Karpas-422 (cell line): ENCODE measurements at regions not wholly inside any gene's neighbourhood (a gene's known extent, or its start where the extent isn't known, plus 50 kb on each side); places are given as distances from the start of the nearest gene placed in this dataset.

ENCODE experiments used
- DNase-seq: peaks from one replicate; pipeline ENCODE4 v3.0.0-alpha.2; 2015
- H2AFZ ChIP-seq: fragments of 200-600 bp; sonication (generic); 2 replicates; pipeline ENCODE4 v1.6.1; 2014; ENCODE audit warnings: antibody characterized with exemption, low read length, mixed read lengths
- H3K27ac ChIP-seq: fragments of 200-600 bp; sonication (generic); 2 replicates; pipeline ENCODE4 v1.5.1; 2014; ENCODE audit warnings: mild to moderate bottlenecking, low read length, moderate library complexity
- H3K27me3 ChIP-seq: fragments of 200-600 bp; sonication (generic); 2 replicates; pipeline ENCODE4 v1.6.1; 2014; ENCODE audit warnings: low read length, mixed read lengths
- H3K36me3 ChIP-seq: fragments of 200-600 bp; sonication (generic); 2 replicates; pipeline ENCODE4 v1.6.1; 2014; ENCODE audit warnings: low read length, mixed read lengths; ENCODE audit not compliant: insufficient read depth
- H3K4me1 ChIP-seq: fragments of 200-600 bp; sonication (generic); 2 replicates; pipeline ENCODE4 v1.6.1; 2014; ENCODE audit warnings: mild to moderate bottlenecking, low read length, mixed read lengths
- H3K4me2 ChIP-seq: fragments of 200-600 bp; sonication (generic); 2 replicates; pipeline ENCODE4 v1.6.1; 2014; ENCODE audit warnings: low read length, low read depth, mild to moderate bottlenecking; ENCODE audit not compliant: poor library complexity, severe bottlenecking
- H3K4me3 ChIP-seq: fragments of 200-600 bp; sonication (generic); 2 replicates; pipeline ENCODE4 v1.5.1; 2014; ENCODE audit warnings: mild to moderate bottlenecking, antibody characterized with exemption, low read length, mixed read lengths
- H3K79me2 ChIP-seq: fragments of 200-600 bp; sonication (generic); 2 replicates; pipeline ENCODE4 v1.6.1; 2014; ENCODE audit warnings: mild to moderate bottlenecking, low read length, mixed read lengths
- H3K9ac ChIP-seq: fragments of 200-600 bp; sonication (generic); 2 replicates; pipeline ENCODE4 v1.6.0; 2014; ENCODE audit warnings: low read length
- H3K9me2 ChIP-seq: fragments of 200-600 bp; sonication (generic), shearing (Covaris generic); replicated peaks from 2 replicates; pipeline ENCODE4 v1.6.0; 2014; ENCODE audit warnings: mild to moderate bottlenecking, low read length, moderate library complexity; ENCODE audit not compliant: insufficient read depth
- H3K9me3 ChIP-seq: fragments of 300-700, 200-600 bp; sonication (generic); 2 replicates; pipeline ENCODE4 v1.6.1; 2014; ENCODE audit warnings: low read length, mixed read lengths
- H4K20me1 ChIP-seq: fragments of 200-600 bp; sonication (generic); 2 replicates; pipeline ENCODE4 v1.6.1; 2014; ENCODE audit warnings: mild to moderate bottlenecking, antibody characterized with exemption, low read length, low read depth; ENCODE audit not compliant: insufficient read depth

DNA sequence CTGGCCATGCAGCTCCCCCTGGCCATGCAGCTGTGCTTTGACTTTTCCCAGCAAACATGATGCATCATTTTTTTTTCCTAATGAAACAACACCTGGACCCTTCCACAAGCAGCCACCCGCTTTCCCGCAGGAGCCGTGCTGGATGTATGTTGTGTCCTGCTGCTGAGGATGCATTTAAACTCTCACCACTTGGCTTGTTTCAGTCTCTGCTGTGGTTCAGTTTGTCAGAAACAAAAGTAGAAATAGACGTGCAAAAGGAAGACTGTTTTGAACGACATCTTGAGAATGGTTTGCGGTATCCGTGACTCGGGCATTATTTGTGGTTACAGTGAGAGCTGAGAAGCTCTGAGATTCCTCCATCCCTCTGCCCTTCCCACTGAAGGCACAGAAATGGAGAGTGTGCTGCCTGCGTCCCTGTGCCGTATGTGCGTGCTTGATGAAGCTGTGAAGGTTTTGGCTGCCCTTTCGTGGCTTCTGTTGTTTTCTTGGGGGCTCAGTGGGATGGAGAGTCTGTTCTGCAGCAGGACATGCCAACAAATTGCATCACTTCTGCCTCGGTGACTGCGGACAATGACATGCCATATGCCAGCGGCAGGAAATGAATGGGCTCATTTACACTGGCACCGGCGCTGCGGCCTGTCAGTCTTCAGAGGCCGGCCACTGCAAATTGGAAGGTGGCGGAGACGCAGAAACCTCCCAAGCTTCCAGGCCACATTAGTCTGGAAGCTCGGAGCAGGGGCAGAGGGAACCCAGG lies 417.7 kb upstream of the SALL3 start:
- Histone ChIP-seq H3K4me3 (no peak overlapping the region), H3K27me3 (no peaks in the 10 kb centered on the region), H3K27ac (no peak overlapping the region), H4K20me1 (no peaks in the 10 kb centered on the region), H3K79me2 (no peaks in the 10 kb centered on the region), H3K4me1 (no peaks in the 10 kb centered on the region), H3K4me2 (no peak overlapping the region), H3K9me3 (no peaks in the 10 kb centered on the region), H2AFZ (no peak overlapping the region), H3K36me3 (no peaks in the 10 kb centered on the region), H3K9me2 (no peaks in the 10 kb centered on the region), H3K9ac (no peak overlapping the region)
- DNase-seq = no peak

DNA sequence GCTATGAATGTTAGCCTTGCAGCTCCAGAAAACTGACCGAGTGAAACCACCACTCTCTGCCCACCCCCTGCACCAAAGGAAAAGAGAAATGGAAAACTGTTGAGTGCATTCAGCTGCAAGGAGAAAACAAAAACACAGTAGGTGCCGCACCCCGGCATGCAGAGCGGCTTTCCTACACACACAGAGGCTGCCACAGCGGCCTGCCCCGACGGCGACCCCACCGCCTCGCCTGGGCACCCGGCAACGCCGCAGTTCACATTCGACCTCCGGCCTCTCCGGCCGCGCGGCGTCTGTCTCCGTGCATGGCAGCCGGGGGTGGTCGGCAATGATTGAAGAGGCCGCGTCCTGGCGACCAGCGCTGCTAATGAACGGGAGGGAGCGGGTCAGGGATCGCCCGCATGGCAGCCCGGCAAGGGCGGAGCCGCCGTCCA lies 417.1 kb upstream of the SALL3 start:
- no peak overlapping the region for H3K4me3 ChIP-seq
- H3K36me3 ChIP-seq = no peaks in the 10 kb centered on the region
- no peak for DNase-seq
- no peaks in the 10 kb centered on the region for H3K9me3 ChIP-seq
- H3K79me2 ChIP-seq = no peaks in the 10 kb centered on the region
- H3K9ac ChIP-seq = no peak overlapping the region
- no peak overlapping the region for H3K4me2 ChIP-seq
- H3K27ac ChIP-seq = no peak overlapping the region
- no peaks in the 10 kb centered on the region for H3K9me2 ChIP-seq
- no peaks in the 10 kb centered on the region for H3K27me3 ChIP-seq
- H4K20me1 ChIP-seq = no peaks in the 10 kb centered on the region
- H3K4me1 ChIP-seq = no peaks in the 10 kb centered on the region
- no peak overlapping the region for H2AFZ ChIP-seq

DNA sequence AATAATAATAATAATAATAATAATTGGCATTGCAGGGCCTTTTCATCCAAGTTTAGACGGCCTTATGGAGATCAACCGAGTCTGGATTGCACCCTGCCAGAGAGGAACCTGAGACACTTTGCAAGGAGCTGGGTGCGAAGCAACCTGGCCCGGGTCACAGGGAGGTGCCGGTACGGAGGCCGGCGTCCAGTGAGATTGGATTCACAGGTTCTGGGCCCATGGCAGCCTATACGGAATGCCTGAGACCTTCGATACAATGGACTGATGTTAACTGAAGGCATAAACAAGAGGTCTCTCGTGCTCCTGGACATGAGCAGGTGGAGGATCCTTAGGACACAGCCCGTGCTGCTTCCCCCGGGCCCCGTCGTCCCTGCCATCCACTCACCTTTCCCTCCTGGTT lies 416.5 kb upstream of the SALL3 start:
- Histone ChIP-seq H4K20me1 (no peaks in the 10 kb centered on the region), H2AFZ (no peak overlapping the region), H3K4me3 (no peak overlapping the region), H3K79me2 (no peaks in the 10 kb centered on the region), H3K9me2 (no peaks in the 10 kb centered on the region), H3K27me3 (no peaks in the 10 kb centered on the region), H3K4me2 (no peak overlapping the region), H3K36me3 (no peaks in the 10 kb centered on the region), H3K27ac (no peak overlapping the region), H3K9me3 (no peaks in the 10 kb centered on the region), H3K4me1 (no peaks in the 10 kb centered on the region), H3K9ac (no peak overlapping the region)
- no peak for DNase-seq

DNA sequence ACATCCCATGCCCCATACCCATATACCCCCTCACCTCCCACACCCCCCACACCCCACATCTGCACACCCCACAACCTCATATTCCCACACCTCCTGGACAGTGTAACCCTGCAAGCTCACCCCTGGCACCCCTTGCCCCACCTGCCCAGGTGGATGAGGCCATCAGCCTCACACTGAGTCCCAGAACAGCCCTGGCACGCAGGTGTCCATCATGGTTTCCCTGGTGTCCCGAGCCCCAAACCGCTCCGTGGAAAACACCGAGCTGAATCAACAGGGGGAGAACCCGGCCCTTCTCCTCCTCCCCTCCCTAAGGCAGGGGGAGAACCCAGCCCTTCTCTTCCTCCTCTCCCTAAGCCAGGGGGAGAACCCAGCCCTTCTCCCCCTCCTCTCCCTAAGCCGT lies 415.6 kb upstream of the SALL3 start:
- Histone ChIP-seq H3K9me3 (no peaks in the 10 kb centered on the region), H3K4me3 (no peak overlapping the region), H3K9me2 (no peaks in the 10 kb centered on the region), H3K27me3 (no peaks in the 10 kb centered on the region), H3K27ac (no peak overlapping the region), H2AFZ (no peak overlapping the region), H4K20me1 (no peaks in the 10 kb centered on the region), H3K4me2 (no peak overlapping the region), H3K79me2 (no peaks in the 10 kb centered on the region), H3K36me3 (no peaks in the 10 kb centered on the region), H3K4me1 (no peaks in the 10 kb centered on the region), H3K9ac (no peak overlapping the region)
- DNase-seq = no peak

DNA sequence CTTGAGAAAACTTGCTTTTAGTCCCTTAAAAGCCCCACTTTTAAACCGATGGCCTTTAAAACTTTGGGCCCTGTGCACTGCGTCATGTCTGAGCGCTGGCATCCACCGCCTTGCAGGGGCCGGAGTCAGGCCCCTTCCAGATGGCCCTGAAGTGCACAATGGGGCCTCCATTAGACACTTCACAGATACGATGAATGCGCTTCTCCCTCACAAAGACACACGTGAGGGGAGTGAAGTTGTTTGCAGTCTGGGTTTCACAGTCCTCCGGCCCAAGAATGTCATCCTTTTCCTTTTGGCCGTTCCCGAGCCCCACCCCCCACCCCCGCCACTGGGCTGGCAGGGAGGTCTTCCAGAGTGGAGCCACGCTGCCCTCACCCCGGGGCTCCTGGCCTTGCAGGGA lies 415.1 kb upstream of the SALL3 start:
- Histone ChIP-seq H3K9ac (no peak overlapping the region), H3K27me3 (no peaks in the 10 kb centered on the region), H3K9me3 (no peaks in the 10 kb centered on the region), H4K20me1 (no peaks in the 10 kb centered on the region), H2AFZ (no peak overlapping the region), H3K4me1 (no peaks in the 10 kb centered on the region), H3K79me2 (no peaks in the 10 kb centered on the region), H3K4me3 (no peak overlapping the region), H3K4me2 (no peak overlapping the region), H3K27ac (no peak overlapping the region), H3K36me3 (no peaks in the 10 kb centered on the region), H3K9me2 (no peaks in the 10 kb centered on the region)
- DNase-seq = no peak

DNA sequence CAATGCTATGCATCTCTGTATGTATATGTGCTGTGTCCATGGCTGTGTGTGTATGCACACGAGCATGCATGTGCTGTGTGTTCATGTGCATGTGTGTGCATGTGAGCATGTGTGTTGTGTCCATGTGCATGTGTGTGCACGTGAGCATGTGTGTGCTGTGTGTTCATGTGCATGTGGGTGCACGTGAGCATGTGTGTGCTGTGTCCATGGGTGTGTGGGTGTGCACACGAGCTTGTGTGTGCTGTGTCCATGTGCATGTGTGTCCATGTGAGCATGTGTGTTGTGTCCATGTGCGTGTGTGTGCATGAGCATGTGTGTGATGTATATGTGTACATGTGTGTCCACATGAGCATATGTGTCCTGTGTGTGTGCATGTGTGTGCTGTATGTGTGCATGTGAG lies 414.4 kb upstream of the SALL3 start:
- Histone ChIP-seq H3K36me3 (no peaks in the 10 kb centered on the region), H4K20me1 (no peaks in the 10 kb centered on the region), H3K27ac (no peak overlapping the region), H3K9me3 (no peaks in the 10 kb centered on the region), H2AFZ (no peak overlapping the region), H3K79me2 (no peaks in the 10 kb centered on the region), H3K4me1 (no peaks in the 10 kb centered on the region), H3K4me3 (no peak overlapping the region), H3K9me2 (no peaks in the 10 kb centered on the region), H3K27me3 (no peaks in the 10 kb centered on the region), H3K9ac (no peak overlapping the region), H3K4me2 (no peak overlapping the region)
- DNase-seq = no peak

DNA sequence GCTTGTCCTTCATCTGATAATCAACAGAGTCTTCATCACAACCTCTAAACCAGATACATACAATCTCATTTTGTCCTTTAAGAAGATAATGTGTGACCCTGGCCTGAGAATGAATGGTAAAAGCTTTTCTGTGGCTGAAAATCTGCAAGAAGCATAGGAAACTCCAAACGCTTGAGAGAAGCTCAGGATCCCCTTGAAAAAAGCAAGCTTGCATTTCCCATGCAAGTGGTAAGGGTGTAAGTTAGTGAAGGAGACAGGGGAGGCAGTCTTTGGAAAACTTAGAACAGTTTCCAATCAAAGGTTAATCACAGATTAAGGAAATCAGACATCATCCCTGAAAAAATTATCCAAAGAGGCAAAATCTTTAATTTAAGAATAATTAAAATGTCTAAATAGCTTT lies 413.6 kb upstream of the SALL3 start:
- no peak for DNase-seq
- no peaks in the 10 kb centered on the region for H3K36me3 ChIP-seq
- H3K79me2 ChIP-seq = no peaks in the 10 kb centered on the region
- H3K27me3 ChIP-seq = no peaks in the 10 kb centered on the region
- no peaks in the 10 kb centered on the region for H3K4me1 ChIP-seq
- H3K4me3 ChIP-seq = no peak overlapping the region
- H3K9me3 ChIP-seq = no peaks in the 10 kb centered on the region
- no peak overlapping the region for H3K27ac ChIP-seq
- H4K20me1 ChIP-seq = no peaks in the 10 kb centered on the region
- no peak overlapping the region for H3K4me2 ChIP-seq
- H3K9ac ChIP-seq = no peak overlapping the region
- H3K9me2 ChIP-seq = no peaks in the 10 kb centered on the region
- H2AFZ ChIP-seq = no peak overlapping the region

DNA sequence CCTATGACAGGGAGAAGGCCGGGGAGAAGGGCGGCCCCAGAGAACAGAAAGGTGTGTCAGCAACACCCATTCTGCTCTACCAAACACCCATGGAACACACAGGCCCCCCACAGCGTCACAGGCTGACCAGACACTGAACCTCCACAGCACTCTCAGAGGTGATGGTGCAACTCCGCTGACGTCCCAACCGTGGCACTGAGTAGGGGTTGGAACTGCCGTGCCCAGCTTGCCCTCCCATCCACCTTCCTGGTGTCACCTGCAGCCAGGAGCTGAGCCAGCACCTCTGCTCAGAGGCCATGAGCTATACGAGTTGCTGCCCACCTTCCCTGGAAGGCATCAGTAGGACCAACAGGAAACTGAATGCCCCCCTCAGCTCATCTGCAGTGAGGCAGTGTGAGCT lies 412.9 kb upstream of the SALL3 start:
- no peak for DNase-seq
- Histone ChIP-seq H3K4me1 (no peaks in the 10 kb centered on the region), H3K9me2 (no peaks in the 10 kb centered on the region), H3K36me3 (no peaks in the 10 kb centered on the region), H3K9me3 (no peaks in the 10 kb centered on the region), H4K20me1 (no peaks in the 10 kb centered on the region), H3K9ac (no peak overlapping the region), H3K27ac (no peak overlapping the region), H3K27me3 (no peaks in the 10 kb centered on the region), H2AFZ (no peak overlapping the region), H3K4me2 (no peak overlapping the region), H3K79me2 (no peaks in the 10 kb centered on the region), H3K4me3 (no peak overlapping the region)
